ENCODE measurements at regions not wholly inside any gene's neighbourhood (a gene's known extent, or its start where the extent isn't known, plus 50 kb on each side); places are given as distances from the start of the nearest gene placed in this dataset.
"Not testable (repeated sequence)": the region's sequence is repeated elsewhere in the genome, so short reads cannot be mapped to it uniquely, and the experiment has no call there.

GRCh38 chr10:78096486-78096885 lies 62.8 kb downstream of the RPS24 start:
- TF ChIP-seq EP300, CTCF, POLR2AphosphoS5 (IDR thresholded peaks at IDR 0.05): not testable (repeated sequence)
